K562 (cell line): ENCODE measurements at regions not wholly inside any gene's neighbourhood (a gene's known extent, or its start where the extent isn't known, plus 50 kb on each side); places are given as distances from the start of the nearest gene placed in this dataset.

Experiments used
- ATAC-seq: fragments of 200-7000 bp; cut with Tn5 transposase; 3 replicates; pipeline ENCODE4 v1.9.1; 2020; ENCODE audit warnings: moderate library complexity
- BruUV-seq: library from RNA; stranded (reverse); fragments of 400-500 nt; replicated peaks from 2 replicates; lab custom pipeline; 2021; lab: Mats Ljungman, UMichigan
- CTCF ChIA-PET: fragments of 300-600 bp; formaldehyde crosslinking; extraction: SDS; loops from one replicate; lab custom pipeline; 2021; ENCODE audit warnings: low intra/inter-chr PET ratio; lab: Yijun Ruan, JAX
- POLR2A ChIA-PET: fragments of 300-600, 350-650 bp; sonication (Branson Sonifier 250); formaldehyde crosslinking; extraction: SDS; loops from one replicate; lab custom pipeline; 2021; ENCODE audit warnings: antibody characterized with exemption, inconsistent platforms; lab: Yijun Ruan, JAX
- DNase-seq, 4 experiments: peaks; one replicate each; pipeline versions ENCODE4 v3.0.0 to v3.0.0-alpha.2; 2011 to 2018; ENCODE audit warnings: low spot score in 3 of 4, mixed read lengths in 3 of 4; ENCODE audit errors: extremely low read depth in 1 of 4
- FAIRE-seq: peaks from 2 replicates; lab custom pipeline; 2011; peaks lifted over from hg19 to GRCh38; lab: Jason Lieb, UNC
- H2AFZ ChIP-seq: 2 replicates; pipeline ENCODE4 v1.6.0; 2011; ENCODE audit warnings: low read depth, low read length, control low read depth, inconsistent platforms
- H3K27ac ChIP-seq: fragments of 200-600 bp; 3 replicates; pipeline ENCODE4 v1.8.0; 2011; ENCODE audit warnings: low read depth, mild to moderate bottlenecking, control low read depth, inconsistent platforms, low read length, moderate library complexity, mixed read lengths; ENCODE audit errors: extremely low read depth
- H3K27me3 ChIP-seq, 2 experiments: fragments of 300-600 bp in 1 of 2; 2 replicates in 1 of 2; 3 replicates in 1 of 2; pipeline versions ENCODE4 v1.6.0 to v1.8.0; 2011; ENCODE audit warnings: inconsistent platforms in 2 of 2, low read length in 2 of 2, mild to moderate bottlenecking in 1 of 2, mixed read lengths in 1 of 2, moderate library complexity in 1 of 2; ENCODE audit not compliant: control insufficient read depth in 2 of 2, insufficient read depth in 2 of 2
- H3K36me3 ChIP-seq: fragments of 300-600 bp; 3 replicates; pipeline ENCODE4 v1.8.0; 2011; ENCODE audit warnings: mild to moderate bottlenecking, low read length, inconsistent platforms; ENCODE audit not compliant: control insufficient read depth, insufficient read depth
- H3K4me1 ChIP-seq, 2 experiments: fragments of 200-600 bp in 1 of 2; replicated peaks in 1 of 2; 2 replicates in 1 of 2; 3 replicates in 1 of 2; pipeline versions ENCODE4 v1.5.1 to v1.8.0; 2011; ENCODE audit warnings: inconsistent platforms in 2 of 2, low read length in 2 of 2, mild to moderate bottlenecking in 1 of 2, mixed read lengths in 1 of 2, moderate library complexity in 1 of 2; ENCODE audit not compliant: control insufficient read depth in 2 of 2, insufficient read depth in 2 of 2
- H3K4me2 ChIP-seq: 2 replicates; pipeline ENCODE4 v1.6.1; 2011; ENCODE audit warnings: low read length, control low read depth, inconsistent platforms, mixed read lengths; ENCODE audit not compliant: insufficient read depth
- H3K4me3 ChIP-seq: fragments of 200-600 bp; sonication (generic), shearing (Covaris generic); 2 replicates; pipeline ENCODE4 v1.5.1; 2016; ENCODE audit warnings: control low read depth, inconsistent platforms
- H3K79me2 ChIP-seq: fragments of 200-600 bp; 3 replicates; pipeline ENCODE4 v1.8.0; 2011; ENCODE audit warnings: low read length, inconsistent platforms; ENCODE audit not compliant: control insufficient read depth, insufficient read depth
- H3K9ac ChIP-seq, 2 experiments: 2 replicates each; pipeline versions ENCODE4 v1.6.0 to v1.6.1; 2011; ENCODE audit warnings: low read depth in 2 of 2, low read length in 2 of 2, control low read depth in 1 of 2, inconsistent platforms in 1 of 2, mild to moderate bottlenecking in 1 of 2, mixed read lengths in 1 of 2; ENCODE audit not compliant: insufficient read depth in 1 of 2
- H3K9me1 ChIP-seq: one replicate; pipeline ENCODE4 v1.6.0; 2011; ENCODE audit warnings: inconsistent platforms, mild to moderate bottlenecking, low read length, moderate library complexity; ENCODE audit not compliant: control insufficient read depth, insufficient read depth
- H3K9me3 ChIP-seq: replicated peaks from 2 replicates; pipeline ENCODE4 v1.5.1; 2011; ENCODE audit warnings: low read depth, low read length, inconsistent platforms; ENCODE audit not compliant: control insufficient read depth, insufficient read depth
- H4K20me1 ChIP-seq: replicated peaks from 2 replicates; pipeline ENCODE4 v1.6.1; 2011; ENCODE audit warnings: low read length, inconsistent platforms, mixed read lengths; ENCODE audit not compliant: control insufficient read depth, insufficient read depth
- CREBBP ChIP-seq: IDR thresholded peaks from one replicate; pipeline ENCODE4 v1.6.1; 2012; ENCODE audit warnings: low read depth, mild to moderate bottlenecking, control low read depth, inconsistent platforms, low read length
- ESRRB ChIP-seq: fragments of 250-450 bp; sonication (Bioruptor Pico); IDR thresholded peaks from 2 replicates; pipeline ENCODE4 v1.5.0; 2020; ENCODE audit warnings: mild to moderate bottlenecking, moderate library complexity, borderline replicate concordance
- GTF3C2 ChIP-seq: IDR thresholded peaks from 3 replicates; pipeline ENCODE4 v1.6.1; 2011; ENCODE audit warnings: borderline replicate concordance, mild to moderate bottlenecking, moderate library complexity; ENCODE audit not compliant: insufficient read length; ENCODE audit errors: extremely low read depth
- HDAC3 ChIP-seq: fragments of 450-650 bp; IDR thresholded peaks from 2 replicates; pipeline ENCODE4 v1.6.1; 2018; ENCODE audit warnings: borderline replicate concordance, mild to moderate bottlenecking, moderate library complexity; ENCODE audit not compliant: partially characterized antibody
- HNRNPH1 ChIP-seq: fragments of 200-400 bp; formaldehyde crosslinking; optimal IDR thresholded peaks from 2 replicates; pipeline ENCODE3; 2017; ENCODE audit warnings: low read depth, mild to moderate bottlenecking, low read length, moderate library complexity
- MAZ ChIP-seq, 2 experiments: fragments of 450-650 bp in 1 of 2; sonication (generic) in 1 of 2; formaldehyde crosslinking; IDR thresholded peaks in 1 of 2; conservative IDR thresholded peaks in 1 of 2; 2 replicates each; pipeline versions ENCODE4 v1.4.0 to v1.5.0; 2020; ENCODE audit warnings: mild to moderate bottlenecking in 1 of 2, missing genetic modification reagents in 1 of 2
- POLR2AphosphoS2 ChIP-seq: IDR thresholded peaks from 2 replicates; pipeline ENCODE4 v1.6.1; 2012; ENCODE audit warnings: low read length, improper control_type of control experiment
- POLR2AphosphoS5 ChIP-seq: IDR thresholded peaks from 2 replicates; pipeline ENCODE4 v1.6.1; 2011; ENCODE audit warnings: mild to moderate bottlenecking, low read depth, low read length, moderate library complexity; ENCODE audit not compliant: control insufficient read depth, insufficient read depth
- SRSF7 ChIP-seq: fragments of 200-400 bp; formaldehyde crosslinking; optimal IDR thresholded peaks from 2 replicates; pipeline ENCODE3; 2017; ENCODE audit warnings: mild to moderate bottlenecking, low read depth, low read length
- TBL1XR1 ChIP-seq, 2 experiments: IDR thresholded peaks; 2 replicates each; pipeline ENCODE4 v1.6.1; 2012; ENCODE audit warnings: improper control_type of control experiment in 2 of 2, low read length in 2 of 2, mild to moderate bottlenecking in 1 of 2
- ZNF263 ChIP-seq: sonication (generic); formaldehyde crosslinking; IDR thresholded peaks from 2 replicates; pipeline ENCODE4 v1.8.0; 2022; ENCODE audit warnings: mild to moderate bottlenecking, missing genetic modification reagents, borderline replicate concordance
- WGBS: fragments of 100-300 bp; shearing (Covaris generic); methylation state at CpG from one replicate; pipeline ENCODE4 v1.1.6; 2016; ENCODE audit warnings: low coverage, mixed read lengths; ENCODE audit not compliant: insufficient coverage; ENCODE audit errors: missing lambda C conversion rate; 5-methylcytosine and 5-hydroxymethylcytosine counted together
- in situ Hi-C: fragments of 300-500 bp; cut with MboI; formaldehyde crosslinking; loops from 4 replicates; pipeline ENCODE4 v1.15.0; 2018; ENCODE audit warnings: inconsistent platforms, mixed read lengths
- intact Hi-C: fragments of 100-400 bp; cut with micrococcal nuclease; formaldehyde crosslinking; loops from 2 replicates; pipeline ENCODE4 v1.14.2; 2022

GRCh38 chr12:42652048-42652447, 62.5 kb upstream of the PRICKLE1 start:
- FAIRE-seq: no peak
- 1% methylated on average over 5 of the region's 5 CpGs for WGBS
- no peaks in the 10 kb centered on the region for H3K79me2 ChIP-seq
- no peak overlapping the region for H3K4me2 ChIP-seq
- H3K9ac ChIP-seq: no peak overlapping the region
- H3K36me3 ChIP-seq: no peaks in the 10 kb centered on the region
- H4K20me1 ChIP-seq: no peaks in the 10 kb centered on the region
- no peak for DNase-seq
- POLR2A ChIA-PET: interaction anchor here (0.6 kb wide), 1 partner anchor 50 kb away, joined by 3 read pairs; no protein-coding TSS in a partner anchor
- ATAC-seq: no peak
- H3K27me3 ChIP-seq: no peaks in the 10 kb centered on the region
- H3K27ac ChIP-seq: no peak overlapping the region
- intact Hi-C loops (no loop called here), in situ Hi-C loops (no loop called here)
- CTCF ChIA-PET: no interaction called here
- no peak for TF ChIP-seq GTF3C2
- no peak for TF ChIP-seq MAZ (CRISPR knock-in tag; conservative IDR thresholded peaks at IDR 0.05 in 1 of 2, IDR thresholded peaks at IDR 0.05 in 1 of 2)
- no peak for TF ChIP-seq TBL1XR1 (IDR thresholded peaks at IDR 0.05; ENCODE audit: low read length in 2 of 2)
- no peak for TF ChIP-seq POLR2AphosphoS5
- TF ChIP-seq ZNF263 (CRISPR knock-in tag): no peak
- no peak for TF ChIP-seq CREBBP
- TF ChIP-seq ESRRB (CRISPR knock-in tag): no peak
- TF ChIP-seq HNRNPH1: no peak
- no peak for TF ChIP-seq POLR2AphosphoS2
- no peak for TF ChIP-seq HDAC3
- TF ChIP-seq SRSF7: no peak
- H3K9me3 ChIP-seq: no peaks in the 10 kb centered on the region
- H3K9me1 ChIP-seq: no peaks in the 10 kb centered on the region
- no TSS peak for BruUV-seq
- H3K4me1 ChIP-seq: no peaks in the 10 kb centered on the region
- no peak overlapping the region for H3K4me3 ChIP-seq
- no peak overlapping the region for H2AFZ ChIP-seq
